ENCODE measurements at regions not wholly inside any gene's neighbourhood (a gene's known extent, or its start where the extent isn't known, plus 50 kb on each side); places are given as distances from the start of the nearest gene placed in this dataset.
"Not testable (repeated sequence)": the region's sequence is repeated elsewhere in the genome, so short reads cannot be mapped to it uniquely, and the experiment has no call there.

DNA sequence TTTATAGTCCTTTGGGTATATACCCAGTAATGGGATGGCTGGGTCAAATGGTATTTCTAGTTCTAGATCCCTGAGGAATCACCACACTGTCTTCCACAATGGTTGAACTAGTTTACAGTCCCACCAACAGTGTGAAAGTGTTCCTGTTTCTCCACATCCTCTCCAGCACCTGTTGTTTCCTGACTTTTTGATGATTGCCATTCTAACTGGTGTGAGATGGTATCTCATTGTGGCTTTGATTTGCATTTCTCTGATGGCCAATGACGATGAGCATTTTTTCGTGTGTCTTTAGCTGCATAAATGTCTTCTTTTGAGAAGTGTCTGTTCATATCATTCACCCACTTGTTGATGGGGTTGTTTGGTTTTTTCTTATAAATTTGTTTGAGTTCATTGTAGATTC lies 612.5 kb upstream of the SGCD start:
- H3K27ac Mint-ChIP-seq; H3K4me1 Mint-ChIP-seq; H3K36me3 Mint-ChIP-seq (ENCODE audit: low read depth); H3K27me3 Mint-ChIP-seq; ATAC-seq (replicated peaks); H3K4me3 Mint-ChIP-seq; H3K9me3 Mint-ChIP-seq: not testable (repeated sequence)

DNA sequence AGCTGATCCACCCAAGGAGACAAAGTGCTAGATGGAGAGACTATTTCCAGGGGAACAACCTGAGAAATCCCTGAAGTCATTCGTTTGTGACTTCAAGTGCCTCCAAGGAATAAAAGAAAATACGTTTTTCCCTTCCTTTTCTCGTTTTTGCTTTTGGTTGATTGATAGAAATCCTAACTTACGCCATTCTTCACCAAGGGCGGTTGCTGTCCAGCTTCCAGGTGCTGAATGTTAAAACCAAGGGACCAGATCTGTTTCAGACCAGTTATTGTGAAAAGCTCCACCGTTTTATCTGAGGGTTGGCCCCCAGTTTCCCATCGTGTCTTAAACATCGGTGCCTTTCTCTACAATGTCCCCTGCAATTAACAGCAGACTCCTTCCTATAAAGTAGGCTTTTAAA lies 600.7 kb upstream of the SGCD start:
- Mint-ChIP-seq H3K27me3 (peaks cover 43% of the 10 kb centered on the region), H3K9me3 (peaks cover 6% of the 10 kb centered on the region), H3K27ac (no peak overlapping the region), H3K36me3 (ENCODE audit: low read depth) (no peaks in the 10 kb centered on the region), H3K4me3 (no peak overlapping the region), H3K4me1 (no peaks in the 10 kb centered on the region)
- no peak for ATAC-seq (replicated peaks)

DNA sequence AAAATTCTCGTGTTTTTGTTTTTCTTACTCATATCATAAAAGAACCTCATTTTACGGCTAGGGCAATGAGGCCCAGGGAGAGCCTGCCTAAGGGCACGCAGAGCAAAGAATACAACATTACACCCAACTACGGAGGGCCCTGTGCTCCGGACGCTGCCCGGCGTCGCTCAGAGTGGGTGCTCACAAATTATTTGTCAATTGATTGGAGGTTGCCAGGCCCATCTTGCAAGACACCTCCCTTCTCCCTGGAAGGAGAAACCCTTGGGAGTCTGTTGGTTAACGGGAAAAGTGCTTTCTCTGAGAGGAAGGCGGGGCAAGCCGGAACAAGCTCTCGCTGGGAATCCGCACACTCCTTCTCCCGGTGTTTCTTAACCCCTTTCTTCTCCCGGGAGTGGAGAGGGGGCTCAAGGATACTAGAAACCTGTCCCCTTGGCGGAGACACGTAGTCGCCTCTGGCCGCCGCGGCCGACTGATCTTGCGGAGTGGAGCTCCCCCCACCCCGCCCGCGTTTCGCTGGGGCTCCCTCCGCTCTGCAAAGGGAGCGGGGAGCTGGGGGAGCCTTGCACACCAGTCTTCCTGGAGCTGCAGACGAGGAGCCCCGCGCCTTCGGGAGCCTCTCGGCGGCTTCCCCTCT lies 599.3 kb upstream of the SGCD start:
- Mint-ChIP-seq H3K27me3 (peaks cover 43% of the 10 kb centered on the region), H3K4me3 (no peak overlapping the region), H3K36me3 (ENCODE audit: low read depth) (no peaks in the 10 kb centered on the region), H3K4me1 (no peaks in the 10 kb centered on the region), H3K9me3 (peaks cover 6% of the 10 kb centered on the region), H3K27ac (no peak overlapping the region)
- no peak for ATAC-seq (replicated peaks)

DNA sequence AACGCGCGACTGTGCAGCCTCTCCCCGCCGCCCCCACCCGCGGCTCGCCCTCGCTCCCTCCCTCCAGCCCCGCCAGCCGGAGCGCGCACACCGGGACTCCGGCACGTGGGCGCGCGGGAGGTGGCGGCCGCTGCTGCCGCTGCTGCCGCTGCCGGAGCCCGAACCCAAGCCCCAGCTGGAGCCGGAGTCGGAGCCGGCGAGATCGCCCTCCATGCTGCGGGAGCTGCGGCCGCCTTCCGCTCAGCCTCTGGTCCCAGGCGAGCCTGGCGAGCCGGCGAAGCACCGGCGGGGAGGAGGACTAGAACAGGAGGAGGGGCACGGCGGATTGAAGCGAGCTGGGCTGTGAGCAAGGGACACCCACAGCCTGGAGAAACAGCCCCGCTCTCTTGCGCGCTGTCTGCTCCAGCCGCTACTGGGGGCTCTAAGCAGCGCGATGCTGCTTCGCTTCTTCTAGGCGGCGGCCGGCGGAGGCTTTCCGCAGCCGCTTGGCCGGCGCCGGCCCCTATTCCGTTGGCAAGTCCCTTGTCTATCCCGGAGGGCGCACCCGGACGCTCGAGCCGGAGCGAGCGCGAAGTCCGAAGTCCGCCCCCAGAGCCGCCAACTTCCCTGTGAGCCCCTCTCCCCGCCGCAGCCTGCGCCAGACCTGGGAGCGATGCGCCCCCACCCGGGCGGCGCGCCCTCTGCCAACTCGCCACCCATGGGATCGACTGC lies 598.7 kb upstream of the SGCD start:
- peaks cover 6% of the 10 kb centered on the region for H3K9me3 Mint-ChIP-seq
- peaks cover 39% of the 10 kb centered on the region for H3K27me3 Mint-ChIP-seq
- no peaks in the 10 kb centered on the region for H3K4me1 Mint-ChIP-seq
- H3K36me3 Mint-ChIP-seq (ENCODE audit: low read depth): no peaks in the 10 kb centered on the region
- no peak overlapping the region for H3K27ac Mint-ChIP-seq
- no peak overlapping the region for H3K4me3 Mint-ChIP-seq
- no peak for ATAC-seq (replicated peaks)

DNA sequence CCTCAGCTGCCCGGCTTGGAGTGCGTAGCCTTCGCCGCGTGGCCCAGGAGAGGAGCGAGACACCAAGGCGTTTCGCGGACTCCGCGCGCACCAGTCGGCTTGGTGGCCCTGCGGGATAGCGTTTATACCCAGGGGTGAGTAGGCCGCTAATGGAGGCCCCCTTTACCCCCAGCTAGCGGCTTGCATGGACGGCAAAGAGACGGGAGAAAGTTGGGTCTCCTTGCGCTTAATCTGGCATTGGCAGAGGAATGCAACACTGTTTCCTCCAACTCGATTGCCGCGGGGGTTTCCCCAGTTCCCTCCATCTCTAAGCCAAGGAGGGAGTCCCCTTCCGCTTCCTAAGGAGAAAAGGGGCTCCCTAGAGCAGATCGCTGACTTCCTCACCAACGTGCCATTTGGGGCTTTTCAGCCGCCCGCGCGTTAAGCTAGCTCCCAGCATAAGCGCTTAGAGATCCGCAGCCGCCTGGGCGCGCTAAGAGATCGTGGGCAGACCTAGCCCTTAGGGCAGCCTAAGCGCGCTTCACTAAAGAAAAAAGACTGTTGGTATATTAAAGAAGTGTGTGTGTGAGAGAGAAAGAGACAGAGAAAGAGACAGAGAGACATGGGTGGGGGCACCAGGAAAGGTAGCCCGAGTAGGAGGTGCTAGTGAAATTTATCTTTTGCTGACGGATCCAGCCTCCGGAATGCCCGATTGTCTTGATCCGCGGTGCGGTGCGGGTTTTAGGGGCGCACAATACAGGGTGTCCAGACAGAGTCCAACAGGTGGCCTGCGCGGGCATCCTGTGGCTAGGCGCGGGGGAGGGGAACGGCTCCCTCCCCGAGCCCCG lies 597.9 kb upstream of the SGCD start:
- Mint-ChIP-seq H3K9me3 (peaks cover 6% of the 10 kb centered on the region), H3K36me3 (ENCODE audit: low read depth) (no peaks in the 10 kb centered on the region), H3K27me3 (peaks cover 39% of the 10 kb centered on the region), H3K4me1 (no peaks in the 10 kb centered on the region), H3K27ac (no peak overlapping the region), H3K4me3 (no peak overlapping the region)
- no peak for ATAC-seq (replicated peaks)

DNA sequence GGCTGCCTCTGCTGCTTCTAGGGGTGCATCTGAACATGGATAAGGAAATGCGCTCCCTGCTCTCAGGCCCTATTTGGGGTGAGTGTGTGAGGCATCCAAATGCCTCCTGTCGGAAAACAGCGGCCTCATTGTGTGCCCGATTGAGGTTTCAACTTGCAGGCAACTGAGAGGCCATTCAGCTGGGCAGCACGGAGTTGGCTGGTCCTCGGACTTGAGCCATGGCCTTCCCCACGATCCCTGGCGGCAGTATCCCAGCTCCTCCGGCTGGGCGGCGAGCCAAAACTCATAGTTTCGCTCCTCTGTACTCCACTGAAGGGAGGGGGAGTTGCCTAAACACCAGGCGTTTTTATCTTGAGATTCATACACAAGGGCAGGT lies 597.3 kb upstream of the SGCD start:
- Mint-ChIP-seq H3K4me1 (no peaks in the 10 kb centered on the region), H3K27me3 (peaks cover 39% of the 10 kb centered on the region), H3K27ac (no peak overlapping the region), H3K4me3 (no peak overlapping the region), H3K9me3 (peaks cover 6% of the 10 kb centered on the region), H3K36me3 (ENCODE audit: low read depth) (no peaks in the 10 kb centered on the region)
- ATAC-seq (replicated peaks): no peak

DNA sequence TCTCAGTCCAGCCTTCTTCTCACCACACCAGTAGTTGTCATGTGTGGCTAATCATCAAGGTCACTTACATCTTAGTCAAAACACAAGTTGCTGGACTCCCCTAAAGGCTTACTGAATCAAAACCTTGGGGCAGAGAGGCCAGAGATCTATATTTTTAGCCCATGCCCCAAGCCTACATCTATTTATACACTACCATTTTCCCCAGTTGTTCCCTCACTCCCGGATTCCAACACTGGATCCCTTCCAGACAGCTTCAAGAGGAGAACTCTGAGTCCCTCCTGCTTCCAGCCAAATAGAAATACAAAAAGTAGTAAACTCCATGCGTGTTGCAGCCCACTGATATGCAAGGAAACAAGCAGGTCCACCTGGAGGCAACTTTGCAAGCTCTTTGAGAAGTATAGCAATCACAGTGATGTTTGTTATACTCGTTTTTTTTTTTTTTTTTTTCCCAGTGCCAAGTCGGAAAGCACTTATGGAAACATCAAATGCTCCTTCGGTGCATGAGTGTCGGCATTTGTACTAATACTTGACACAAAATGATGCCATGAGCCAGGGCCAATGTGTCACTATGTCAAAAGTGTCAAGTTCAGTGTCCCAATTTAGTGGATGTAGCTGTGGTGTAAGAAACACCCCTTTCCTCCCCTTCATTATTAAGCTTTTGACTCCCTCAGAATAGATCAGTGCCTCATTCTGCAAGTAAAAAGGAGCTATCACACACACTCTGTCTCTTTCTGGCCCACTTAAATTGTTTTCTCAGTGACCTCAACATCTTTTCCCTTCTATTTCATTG lies 594.2 kb upstream of the SGCD start:
- Mint-ChIP-seq H3K9me3 (no peaks in the 10 kb centered on the region), H3K27me3 (peaks cover 18% of the 10 kb centered on the region), H3K36me3 (ENCODE audit: low read depth) (no peaks in the 10 kb centered on the region), H3K4me1 (no peaks in the 10 kb centered on the region), H3K27ac (no peak overlapping the region), H3K4me3 (no peak overlapping the region)
- ATAC-seq (replicated peaks): no peak

DNA sequence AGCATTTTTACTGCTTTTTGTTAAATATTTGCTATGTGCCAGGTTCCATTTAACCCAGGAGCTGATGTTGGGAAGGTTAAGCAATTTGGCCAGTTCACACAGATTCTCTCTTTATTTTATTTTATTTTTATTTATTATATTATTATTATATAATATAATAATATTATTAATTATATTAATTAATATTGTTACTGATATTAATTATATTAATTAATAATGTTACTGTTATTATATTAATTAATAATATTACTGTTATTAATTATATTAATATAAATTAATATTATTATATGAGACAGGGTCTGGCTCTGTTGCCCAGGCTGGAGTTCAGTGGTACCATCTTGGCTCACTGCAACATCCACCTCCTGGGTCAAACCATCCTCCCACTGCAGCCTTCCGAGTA lies 593.0 kb upstream of the SGCD start:
- Mint-ChIP-seq H3K27me3 (peaks cover 21% of the 10 kb centered on the region), H3K36me3 (ENCODE audit: low read depth) (no peaks in the 10 kb centered on the region), H3K4me3 (no peak overlapping the region), H3K9me3 (no peaks in the 10 kb centered on the region), H3K27ac (no peak overlapping the region), H3K4me1 (no peaks in the 10 kb centered on the region)
- ATAC-seq (replicated peaks): no peak

DNA sequence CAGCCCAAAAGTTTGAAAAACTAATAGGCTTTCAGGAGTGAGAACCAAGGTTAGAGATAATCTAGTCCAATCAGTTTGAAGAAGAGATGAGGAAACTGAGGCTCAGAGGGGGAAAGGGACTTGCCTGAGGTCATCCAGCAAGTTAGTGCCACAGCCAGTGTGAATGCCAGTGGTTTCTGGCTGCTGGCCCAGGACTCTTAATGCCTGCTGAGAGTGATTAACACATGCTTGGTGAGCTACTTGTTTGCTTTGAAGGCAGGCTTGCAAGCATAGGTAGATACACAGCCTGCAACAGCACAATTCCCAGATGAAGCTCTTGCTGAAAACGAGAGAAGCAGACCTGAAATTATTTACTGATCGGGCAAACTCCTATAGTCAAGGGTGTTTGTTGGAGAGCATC lies 591.6 kb upstream of the SGCD start:
- Mint-ChIP-seq H3K27ac (no peak overlapping the region), H3K27me3 (peaks cover 9% of the 10 kb centered on the region), H3K36me3 (ENCODE audit: low read depth) (no peaks in the 10 kb centered on the region), H3K4me3 (no peak overlapping the region), H3K9me3 (no peaks in the 10 kb centered on the region), H3K4me1 (no peaks in the 10 kb centered on the region)
- ATAC-seq (replicated peaks): no peak

DNA sequence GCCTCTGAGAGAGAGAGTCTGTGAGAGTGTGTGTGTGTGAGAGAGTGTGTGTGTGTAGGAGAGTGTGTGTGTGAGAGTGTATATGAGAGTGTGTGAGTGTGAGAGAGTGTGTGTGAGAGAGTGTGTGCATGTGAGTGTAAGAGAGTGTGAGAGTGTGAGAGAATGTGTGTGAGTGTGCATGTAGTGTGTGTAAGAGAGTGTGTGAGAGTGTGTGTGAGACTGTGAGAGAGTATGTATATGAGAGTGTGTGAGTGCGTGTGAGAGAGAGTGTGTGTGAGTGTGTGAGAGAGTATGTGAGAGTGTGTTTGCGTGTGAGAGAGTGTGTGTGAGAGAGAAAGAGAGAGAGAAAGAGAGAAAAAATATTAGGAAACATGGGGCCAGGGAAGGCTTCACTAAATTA lies 588.3 kb upstream of the SGCD start:
- ATAC-seq (replicated peaks): no peak
- no peak overlapping the region for H3K4me3 Mint-ChIP-seq
- no peaks in the 10 kb centered on the region for H3K9me3 Mint-ChIP-seq
- peaks cover 3% of the 10 kb centered on the region for H3K27me3 Mint-ChIP-seq
- no peaks in the 10 kb centered on the region for H3K36me3 Mint-ChIP-seq (ENCODE audit: low read depth)
- H3K4me1 Mint-ChIP-seq: no peaks in the 10 kb centered on the region
- no peak overlapping the region for H3K27ac Mint-ChIP-seq

DNA sequence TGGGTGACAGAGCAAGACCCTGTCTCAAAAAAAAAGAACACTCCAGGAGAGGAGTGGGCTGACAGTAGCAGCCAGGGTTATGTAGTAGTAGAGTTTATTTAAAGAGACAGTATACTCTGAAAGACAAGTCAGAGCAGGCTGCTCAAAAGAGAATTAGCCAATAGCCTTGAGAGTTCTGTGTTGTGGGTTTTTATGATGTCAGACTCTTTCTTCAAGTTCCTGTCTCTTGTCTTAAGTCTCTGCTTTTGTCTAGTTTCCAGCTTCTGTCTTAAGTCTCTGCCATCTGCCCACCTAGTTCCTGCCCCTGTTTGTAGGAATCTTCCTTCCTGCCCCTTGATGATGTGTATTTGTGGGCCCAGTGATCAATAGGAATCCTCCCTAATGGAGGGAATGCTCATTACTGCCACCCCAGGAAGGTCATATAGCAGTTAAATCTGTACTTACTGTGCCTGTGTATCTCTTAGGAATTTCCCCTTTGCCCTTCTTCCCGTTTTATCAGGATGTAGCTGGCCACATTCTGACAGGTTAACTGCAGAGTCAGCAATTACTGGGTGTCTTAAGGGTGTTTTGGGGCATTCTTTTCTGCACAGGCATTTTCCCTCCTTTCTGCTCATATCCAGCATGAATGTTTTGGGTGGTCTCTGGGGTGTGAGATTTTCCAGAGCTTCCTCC lies 580.5 kb upstream of the SGCD start:
- no peak overlapping the region for H3K27ac Mint-ChIP-seq
- no peaks in the 10 kb centered on the region for H3K36me3 Mint-ChIP-seq (ENCODE audit: low read depth)

DNA sequence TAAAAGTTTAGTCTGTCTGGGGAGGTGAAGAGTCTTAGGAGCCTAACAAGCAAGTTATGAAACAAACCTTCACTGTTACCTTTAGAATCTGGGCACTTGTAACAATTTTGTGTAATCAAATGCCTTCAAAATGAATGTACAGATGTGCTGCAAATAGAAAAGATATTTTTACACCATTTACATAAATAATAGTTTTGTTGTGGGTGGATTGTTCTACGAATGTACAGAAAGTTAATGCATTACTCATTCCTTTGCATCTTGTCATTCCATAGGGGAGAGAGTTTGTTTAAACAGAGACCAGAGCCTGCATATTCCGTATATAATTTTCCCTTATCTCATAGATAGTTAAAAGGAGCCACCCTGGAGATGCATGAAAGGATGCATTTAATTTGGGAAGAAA lies 576.9 kb upstream of the SGCD start:
- H3K36me3 Mint-ChIP-seq (ENCODE audit: low read depth): no peaks in the 10 kb centered on the region
- peaks cover 13% of the 10 kb centered on the region for H3K27me3 Mint-ChIP-seq
- no peaks in the 10 kb centered on the region for H3K4me1 Mint-ChIP-seq
- H3K4me3 Mint-ChIP-seq: no peak overlapping the region
- no peak for ATAC-seq (replicated peaks)
- peaks cover 7% of the 10 kb centered on the region for H3K9me3 Mint-ChIP-seq
- no peak overlapping the region for H3K27ac Mint-ChIP-seq

More for the DNA sequence above, 580.5 kb upstream of the SGCD start:
- peaks cover 4% of the 10 kb centered on the region for H3K27me3 Mint-ChIP-seq
- H3K9me3 Mint-ChIP-seq: peaks cover 3% of the 10 kb centered on the region
- no peak overlapping the region for H3K4me3 Mint-ChIP-seq
- H3K4me1 Mint-ChIP-seq: no peaks in the 10 kb centered on the region
- ATAC-seq (replicated peaks): no peak

DNA sequence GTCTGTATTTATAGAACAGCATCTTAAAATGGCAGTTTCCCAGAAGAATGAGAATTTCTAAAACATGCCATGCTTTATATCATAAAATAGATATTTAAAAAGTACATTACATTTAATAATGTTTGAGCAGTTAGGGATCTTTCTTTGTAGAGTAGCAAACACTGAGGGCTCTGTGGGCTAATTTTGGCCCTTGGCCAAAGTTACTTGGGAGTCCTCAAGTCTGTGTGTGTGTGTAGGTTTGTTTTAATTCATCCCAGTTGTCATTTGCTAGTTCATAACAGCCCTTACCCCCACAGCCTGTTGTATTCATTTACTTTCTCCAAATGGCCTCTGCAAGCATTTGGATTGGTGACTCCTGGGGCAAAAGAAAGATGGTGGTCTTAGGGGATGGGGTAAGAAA lies 576.4 kb upstream of the SGCD start:
- Mint-ChIP-seq H3K9me3 (peaks cover 7% of the 10 kb centered on the region), H3K4me1 (no peaks in the 10 kb centered on the region), H3K36me3 (ENCODE audit: low read depth) (no peaks in the 10 kb centered on the region), H3K27ac (no peak overlapping the region), H3K4me3 (no peak overlapping the region), H3K27me3 (peaks cover 13% of the 10 kb centered on the region)
- no peak for ATAC-seq (replicated peaks)

DNA sequence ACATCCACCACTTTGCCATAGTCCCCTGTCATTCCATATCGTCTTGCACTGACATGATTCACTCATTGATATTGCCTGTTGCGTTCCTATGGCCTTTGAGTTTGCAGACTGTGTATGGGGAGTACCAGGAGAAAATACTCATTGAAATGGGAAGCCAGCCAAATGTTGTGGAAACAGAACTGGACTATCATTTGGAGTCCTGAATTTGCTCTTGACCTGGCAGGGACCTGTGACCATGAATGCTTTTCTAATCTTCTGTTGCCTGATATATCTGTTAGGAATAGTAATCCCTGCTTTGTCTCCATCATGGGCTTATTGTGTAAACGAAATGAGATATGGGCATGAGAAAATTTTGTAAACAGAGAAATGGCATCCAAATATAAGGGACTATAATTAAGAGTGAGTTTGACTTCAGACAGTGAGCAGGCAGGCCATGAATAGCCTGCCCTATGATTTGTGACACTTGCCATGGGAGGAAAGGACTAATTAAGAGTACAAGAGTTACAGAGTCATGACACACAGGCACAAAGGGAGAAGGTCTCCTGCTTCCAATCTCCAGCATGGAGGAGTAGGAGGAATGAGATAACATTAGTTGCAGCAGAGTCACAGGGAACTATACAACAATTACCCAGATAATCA lies 572.9 kb upstream of the SGCD start:
- H3K9me3 Mint-ChIP-seq: peaks cover 4% of the 10 kb centered on the region
- no peaks in the 10 kb centered on the region for H3K36me3 Mint-ChIP-seq (ENCODE audit: low read depth)
- H3K27me3 Mint-ChIP-seq: peaks cover 9% of the 10 kb centered on the region
- H3K4me3 Mint-ChIP-seq: no peak overlapping the region
- H3K4me1 Mint-ChIP-seq: no peaks in the 10 kb centered on the region
- no peak overlapping the region for H3K27ac Mint-ChIP-seq
- ATAC-seq (replicated peaks): no peak

Data from activated T-helper 17 cell treated with anti-CD3 and anti-CD28 coated beads, Interleukin-2, amount 50 U/mL, for 72 hours (primary cell).